Central memory CD8-positive, alpha-beta T cell (primary cell): ENCODE measurements at regions not wholly inside any gene's neighbourhood (a gene's known extent, or its start where the extent isn't known, plus 50 kb on each side); places are given as distances from the start of the nearest gene placed in this dataset.

Experiments used
- ATAC-seq: fragments of 150-1000 bp; cut with Tn5 transposase; replicated peaks from 2 replicates; pipeline ENCODE4 v1.10.0; 2022; ENCODE audit warnings: mild to moderate bottlenecking, moderate FRiP score, moderate number of reproducible peaks; ENCODE audit not compliant: poor library complexity, severe bottlenecking; ENCODE audit errors: extremely low read depth
- DNase-seq, 2 donors: peaks; one replicate each; pipeline ENCODE4 v3.0.0; 2021; ENCODE audit warnings: low spot score in 2 of 2
- H3K27ac Mint-ChIP-seq: one replicate; pipeline ENCODE4 v1.8.0; 2022; ENCODE audit warnings: low read depth, mild to moderate bottlenecking, moderate library complexity, mixed read lengths
- H3K27me3 Mint-ChIP-seq: one replicate; pipeline ENCODE4 v1.8.0; 2022; ENCODE audit warnings: mixed read lengths
- H3K36me3 Mint-ChIP-seq: one replicate; pipeline ENCODE4 v1.8.0; 2022; ENCODE audit warnings: mild to moderate bottlenecking, moderate library complexity, mixed read lengths; ENCODE audit not compliant: insufficient read depth
- H3K4me1 Mint-ChIP-seq: one replicate; pipeline ENCODE4 v1.8.0; 2022; ENCODE audit warnings: mixed read lengths
- H3K4me3 Mint-ChIP-seq: one replicate; pipeline ENCODE4 v1.8.0; 2022; ENCODE audit warnings: mild to moderate bottlenecking, moderate library complexity, mixed read lengths
- H3K9me3 Mint-ChIP-seq: one replicate; pipeline ENCODE4 v1.8.0; 2022; ENCODE audit warnings: mixed read lengths

DNA sequence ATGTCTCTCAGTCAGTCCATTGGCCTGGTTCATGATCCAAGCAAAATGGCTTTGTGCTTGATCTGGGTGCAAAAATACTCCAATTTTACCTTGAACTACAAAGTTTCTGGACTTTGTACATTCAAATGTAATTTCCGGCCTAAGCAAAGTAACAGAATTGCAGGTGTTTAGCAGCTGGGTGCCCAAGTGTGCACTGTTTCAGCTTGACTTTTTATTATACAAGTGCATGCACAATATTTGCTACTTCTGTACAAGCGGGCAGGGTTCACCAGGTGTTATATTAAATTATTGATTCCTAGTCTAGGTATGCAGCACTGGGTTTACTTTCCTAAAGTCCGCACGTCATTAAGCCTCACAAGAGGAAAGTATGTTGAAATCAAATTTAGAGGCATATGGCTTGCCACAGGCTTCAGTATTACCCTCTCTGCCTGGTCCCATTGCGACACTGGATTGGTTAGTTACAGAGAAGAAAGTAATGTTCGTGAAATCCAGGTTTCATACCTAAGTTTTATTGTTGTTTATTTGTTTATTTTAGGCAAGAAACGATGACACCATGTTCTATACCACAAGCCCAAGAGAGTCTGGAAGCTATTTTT lies 376.9 kb upstream of the CTSO start:
- no peak for DNase-seq
- Mint-ChIP-seq H3K9me3 (peaks cover 6% of the 10 kb centered on the region), H3K4me1 (no peaks in the 10 kb centered on the region), H3K27ac (no peak overlapping the region), H3K4me3 (no peak overlapping the region), H3K36me3 (peaks cover 2% of the 10 kb centered on the region), H3K27me3 (no peaks in the 10 kb centered on the region)
- no peak for ATAC-seq

DNA sequence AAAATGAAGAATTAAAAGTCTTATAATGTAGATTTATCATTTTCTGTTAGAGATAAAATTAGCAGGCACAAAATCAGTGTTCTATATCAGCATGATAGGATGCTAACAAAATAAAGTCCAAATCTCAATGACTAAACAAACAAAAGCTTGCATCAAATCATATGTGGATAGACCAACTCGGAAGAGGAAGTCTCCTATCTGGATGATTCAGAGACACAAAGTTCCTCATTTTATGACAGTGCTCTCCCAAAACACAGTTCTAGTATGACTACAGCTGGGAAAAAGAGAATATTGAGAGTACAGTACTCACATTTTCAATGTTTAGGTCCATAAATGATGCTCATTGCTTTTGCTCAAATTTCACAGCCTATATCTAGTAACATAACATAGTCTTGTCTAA lies 376.1 kb upstream of the CTSO start:
- H3K4me1 Mint-ChIP-seq = no peaks in the 10 kb centered on the region
- H3K36me3 Mint-ChIP-seq = peaks cover 2% of the 10 kb centered on the region
- no peak overlapping the region for H3K27ac Mint-ChIP-seq
- no peak for ATAC-seq
- H3K4me3 Mint-ChIP-seq = no peak overlapping the region
- H3K27me3 Mint-ChIP-seq = no peaks in the 10 kb centered on the region
- H3K9me3 Mint-ChIP-seq = peaks cover 6% of the 10 kb centered on the region
- no peak for DNase-seq

DNA sequence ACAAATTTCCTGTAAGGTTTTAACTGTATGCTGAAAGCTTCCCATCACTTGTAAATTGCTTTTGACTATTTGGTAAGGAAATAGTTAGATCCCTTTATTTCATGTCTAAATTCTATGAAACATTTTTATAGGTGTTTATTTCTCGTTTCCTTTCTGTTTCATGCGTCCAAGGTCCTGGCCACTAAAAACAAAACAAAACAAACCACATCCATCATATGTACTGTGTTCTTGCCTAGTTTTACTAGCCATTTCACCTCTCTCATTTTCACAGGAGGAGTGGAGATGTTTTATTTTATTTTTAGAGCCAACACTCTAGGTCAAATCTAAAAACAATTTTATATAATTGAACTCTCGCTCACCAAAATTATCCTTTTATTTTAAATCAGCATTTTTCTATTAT lies 375.2 kb upstream of the CTSO start:
- Mint-ChIP-seq H3K4me1 (no peaks in the 10 kb centered on the region), H3K36me3 (peaks cover 2% of the 10 kb centered on the region), H3K27ac (no peak overlapping the region), H3K27me3 (no peaks in the 10 kb centered on the region), H3K4me3 (no peak overlapping the region), H3K9me3 (peaks cover 6% of the 10 kb centered on the region)
- ATAC-seq (no peak), DNase-seq (no peak)

- Mint-ChIP-seq H3K4me1 (no peaks in the 10 kb centered on the region), H3K9me3 (no peaks in the 10 kb centered on the region), H3K27me3 (no peaks in the 10 kb centered on the region), H3K27ac (no peak overlapping the region), H3K36me3 (peaks cover 2% of the 10 kb centered on the region), H3K4me3 (no peak overlapping the region)
- DNase-seq (no peak), ATAC-seq (no peak)
Measured at GRCh38 chr4:156326246-156326645, 372.6 kb upstream of the CTSO start.

DNA sequence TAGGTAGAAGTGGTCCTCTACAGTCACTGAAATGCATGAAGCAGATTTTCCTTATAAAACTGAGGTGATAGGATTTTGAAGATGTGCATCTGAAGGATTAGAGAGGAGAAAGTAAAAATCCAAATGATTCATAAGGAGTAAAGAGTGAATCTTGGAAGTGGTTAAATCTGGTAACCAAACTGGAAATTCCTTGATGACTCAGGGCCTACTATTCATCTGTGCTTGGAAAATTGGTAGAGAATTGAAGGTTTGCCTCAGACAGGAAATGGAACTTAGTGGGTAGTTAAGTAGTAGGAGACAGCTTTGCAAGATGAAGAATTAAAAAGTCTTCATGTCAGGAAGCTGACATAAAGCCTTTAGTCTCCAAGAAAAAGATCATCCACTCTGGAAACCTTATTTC lies 368.9 kb upstream of the CTSO start:
- Mint-ChIP-seq H3K9me3 (peaks cover 7% of the 10 kb centered on the region), H3K36me3 (peaks cover 2% of the 10 kb centered on the region)
- ATAC-seq = no peak

DNA sequence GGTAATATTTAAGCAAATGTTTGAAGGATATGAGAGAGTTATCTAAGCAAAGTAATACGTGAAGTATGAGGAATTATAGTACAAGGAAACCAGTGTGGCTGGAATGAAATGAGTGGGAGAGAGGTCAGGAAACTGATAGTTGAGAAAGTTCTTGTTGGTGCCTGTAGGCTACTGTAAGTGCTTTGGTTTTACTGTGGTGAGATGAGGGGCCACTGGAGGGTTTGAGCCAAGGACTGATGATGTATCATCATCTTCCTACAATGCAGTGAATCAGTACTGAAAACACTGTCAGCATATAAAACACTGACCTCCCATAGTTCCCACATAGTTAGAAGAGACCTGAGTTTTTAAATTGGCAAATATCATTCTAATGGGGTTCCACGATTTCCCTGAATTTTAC lies 367.5 kb upstream of the CTSO start:
- H3K4me3 Mint-ChIP-seq = no peak overlapping the region
- no peak for ATAC-seq
- no peaks in the 10 kb centered on the region for H3K27me3 Mint-ChIP-seq
- H3K4me1 Mint-ChIP-seq = no peaks in the 10 kb centered on the region
- peaks cover 7% of the 10 kb centered on the region for H3K9me3 Mint-ChIP-seq
- no peak overlapping the region for H3K27ac Mint-ChIP-seq
- no peak for DNase-seq
- peaks cover 2% of the 10 kb centered on the region for H3K36me3 Mint-ChIP-seq

More for the DNA sequence above, 368.9 kb upstream of the CTSO start:
- DNase-seq = no peak
- no peaks in the 10 kb centered on the region for H3K27me3 Mint-ChIP-seq
- no peak overlapping the region for H3K27ac Mint-ChIP-seq
- no peaks in the 10 kb centered on the region for H3K4me1 Mint-ChIP-seq
- no peak overlapping the region for H3K4me3 Mint-ChIP-seq

GRCh38 chr4:156313497-156313896 lies 359.8 kb upstream of the CTSO start:
- no peaks in the 10 kb centered on the region for H3K27me3 Mint-ChIP-seq
- H3K9me3 Mint-ChIP-seq = peaks cover 7% of the 10 kb centered on the region
- H3K27ac Mint-ChIP-seq = no peak overlapping the region
- no peak for ATAC-seq
- no peak overlapping the region for H3K4me3 Mint-ChIP-seq
- no peaks in the 10 kb centered on the region for H3K4me1 Mint-ChIP-seq
- no peak for DNase-seq
- H3K36me3 Mint-ChIP-seq = no peaks in the 10 kb centered on the region

GRCh38 chr4:156312261-156312847 lies 358.7 kb upstream of the CTSO start:
- no peak for ATAC-seq
- no peak overlapping the region for H3K27ac Mint-ChIP-seq
- peaks cover 6% of the 10 kb centered on the region for H3K9me3 Mint-ChIP-seq
- H3K36me3 Mint-ChIP-seq = no peaks in the 10 kb centered on the region
- H3K27me3 Mint-ChIP-seq = no peaks in the 10 kb centered on the region
- H3K4me3 Mint-ChIP-seq = no peak overlapping the region
- no peaks in the 10 kb centered on the region for H3K4me1 Mint-ChIP-seq
- DNase-seq = no peak

- H3K4me3 Mint-ChIP-seq = no peak overlapping the region
- DNase-seq (no peak), ATAC-seq (no peak)
- peaks cover 6% of the 10 kb centered on the region for H3K9me3 Mint-ChIP-seq
- no peaks in the 10 kb centered on the region for H3K4me1 Mint-ChIP-seq
- H3K27ac Mint-ChIP-seq = no peak overlapping the region
- peaks cover 3% of the 10 kb centered on the region for H3K36me3 Mint-ChIP-seq
- no peaks in the 10 kb centered on the region for H3K27me3 Mint-ChIP-seq
Measured at GRCh38 chr4:156309031-156309430, 355.4 kb upstream of the CTSO start.

- Mint-ChIP-seq H3K27me3 (no peaks in the 10 kb centered on the region), H3K4me1 (no peaks in the 10 kb centered on the region), H3K36me3 (peaks cover 3% of the 10 kb centered on the region), H3K27ac (no peak overlapping the region), H3K4me3 (no peak overlapping the region), H3K9me3 (peaks cover 17% of the 10 kb centered on the region)
- no peak for ATAC-seq
- no peak for DNase-seq
Measured at GRCh38 chr4:156303708-156304107, 350.0 kb upstream of the CTSO start.

- Mint-ChIP-seq H3K4me3 (no peak overlapping the region), H3K36me3 (no peaks in the 10 kb centered on the region), H3K9me3 (peaks cover 7% of the 10 kb centered on the region), H3K27me3 (no peaks in the 10 kb centered on the region), H3K27ac (no peak overlapping the region), H3K4me1 (no peaks in the 10 kb centered on the region)
- DNase-seq (no peak), ATAC-seq (no peak)
Measured at GRCh38 chr4:156298230-156298629, 344.6 kb upstream of the CTSO start.

DNA sequence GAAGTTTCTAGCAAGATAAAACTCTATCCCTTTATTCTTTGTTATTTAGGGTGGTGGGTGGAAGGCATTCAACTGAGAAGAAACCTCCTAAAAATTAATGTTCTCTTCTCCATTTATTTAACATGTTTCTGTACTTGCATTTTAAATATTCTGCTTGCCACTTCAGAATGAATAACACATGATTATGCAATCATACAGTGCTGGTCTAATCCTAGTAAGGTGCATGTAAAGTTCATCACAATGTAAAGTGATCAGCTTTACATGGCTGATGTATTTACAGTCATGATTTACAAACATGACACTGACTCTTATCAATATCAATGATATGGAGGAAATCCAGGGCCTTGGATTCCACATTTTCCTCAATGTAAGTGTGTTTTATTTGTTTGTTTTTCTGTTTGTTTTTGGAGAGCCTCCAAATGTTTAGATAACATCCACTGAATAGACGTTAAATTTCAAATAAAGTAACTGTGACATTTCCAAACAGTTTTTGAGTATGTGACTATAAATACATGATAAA lies 342.1 kb upstream of the CTSO start:
- H3K9me3 Mint-ChIP-seq = peaks cover 12% of the 10 kb centered on the region
- no peaks in the 10 kb centered on the region for H3K36me3 Mint-ChIP-seq
- DNase-seq = no peak
- H3K27ac Mint-ChIP-seq = no peak overlapping the region
- H3K4me1 Mint-ChIP-seq = no peaks in the 10 kb centered on the region
- no peaks in the 10 kb centered on the region for H3K27me3 Mint-ChIP-seq
- no peak for ATAC-seq
- no peak overlapping the region for H3K4me3 Mint-ChIP-seq

DNA sequence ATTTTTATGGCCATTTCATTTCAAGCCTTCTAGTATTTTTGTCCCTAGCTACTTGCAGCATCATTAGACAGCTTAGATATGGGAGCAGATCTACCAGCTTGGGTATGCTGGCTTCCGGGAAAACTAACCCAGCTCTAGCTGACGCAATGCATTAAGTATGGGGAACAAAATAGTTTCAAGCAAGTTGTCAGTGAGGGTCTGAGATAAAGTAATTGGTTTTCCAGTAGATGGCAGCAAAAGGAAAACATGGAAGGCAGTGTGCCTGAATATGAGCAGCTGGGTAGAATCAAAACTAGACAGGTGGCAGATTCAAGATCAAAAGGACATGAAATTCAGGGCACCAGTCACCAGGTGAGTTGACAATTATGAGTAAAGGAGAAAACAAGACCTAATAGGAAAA lies 340.9 kb upstream of the CTSO start:
- no peak overlapping the region for H3K27ac Mint-ChIP-seq
- no peak for DNase-seq
- H3K4me1 Mint-ChIP-seq = no peaks in the 10 kb centered on the region

More for the DNA sequence above, 340.9 kb upstream of the CTSO start:
- no peaks in the 10 kb centered on the region for H3K27me3 Mint-ChIP-seq
- no peak overlapping the region for H3K4me3 Mint-ChIP-seq
- H3K36me3 Mint-ChIP-seq = no peaks in the 10 kb centered on the region
- H3K9me3 Mint-ChIP-seq = peaks cover 12% of the 10 kb centered on the region
- no peak for ATAC-seq
